Right atrium auricular region (tissue), 2 donors: ENCODE measurements at regions not wholly inside any gene's neighbourhood (a gene's known extent, or its start where the extent isn't known, plus 50 kb on each side); places are given as distances from the start of the nearest gene placed in this dataset.
A peak's percentile ranks its signal among the peaks of the same experiment; 100 is the strongest.
"Not testable (repeated sequence)": the region's sequence is repeated elsewhere in the genome, so short reads cannot be mapped to it uniquely, and the experiment has no call there.

Source experiments
- DNase-seq: peaks from one replicate; pipeline ENCODE4 v3.0.0-alpha.2; 2019; ENCODE audit warnings: low spot score
- H3K27ac ChIP-seq, 2 donors: fragments of 200-600 bp; sonication (generic); 1 replicate in 1 of 2; 2 replicates in 1 of 2; pipeline ENCODE4 v1.5.1; 2016 to 2019
- H3K27me3 ChIP-seq, 2 donors: fragments of 200-600 bp; sonication (generic); one replicate each; pipeline versions ENCODE4 v1.5.1 to v1.6.0; 2017 to 2019
- H3K36me3 ChIP-seq: fragments of 200-600 bp; sonication (generic); one replicate; pipeline ENCODE4 v1.5.1; 2016
- H3K4me1 ChIP-seq, 2 donors: fragments of 200-600 bp; sonication (generic); one replicate each; pipeline versions ENCODE4 v1.5.1 to v1.6.0; 2017 to 2019
- H3K4me3 ChIP-seq, 2 donors: fragments of 200-600 bp; sonication (generic); 1 replicate in 1 of 2; 2 replicates in 1 of 2; pipeline ENCODE4 v1.5.1; 2017 to 2019; ENCODE audit warnings: mild to moderate bottlenecking in 1 of 2, moderate library complexity in 1 of 2
- H3K9me3 ChIP-seq, 2 donors: fragments of 200-600 bp; sonication (generic); one replicate each; pipeline ENCODE4 v1.5.1; 2019
- TF ChIP-seq, protein P1 (sequence below), 2 donors: fragments of 200-600 bp; sonication (generic); IDR thresholded peaks; one replicate each; pipeline ENCODE4 v1.5.1; 2019; ENCODE audit warnings: antibody characterized with exemption in 2 of 2

DNA sequence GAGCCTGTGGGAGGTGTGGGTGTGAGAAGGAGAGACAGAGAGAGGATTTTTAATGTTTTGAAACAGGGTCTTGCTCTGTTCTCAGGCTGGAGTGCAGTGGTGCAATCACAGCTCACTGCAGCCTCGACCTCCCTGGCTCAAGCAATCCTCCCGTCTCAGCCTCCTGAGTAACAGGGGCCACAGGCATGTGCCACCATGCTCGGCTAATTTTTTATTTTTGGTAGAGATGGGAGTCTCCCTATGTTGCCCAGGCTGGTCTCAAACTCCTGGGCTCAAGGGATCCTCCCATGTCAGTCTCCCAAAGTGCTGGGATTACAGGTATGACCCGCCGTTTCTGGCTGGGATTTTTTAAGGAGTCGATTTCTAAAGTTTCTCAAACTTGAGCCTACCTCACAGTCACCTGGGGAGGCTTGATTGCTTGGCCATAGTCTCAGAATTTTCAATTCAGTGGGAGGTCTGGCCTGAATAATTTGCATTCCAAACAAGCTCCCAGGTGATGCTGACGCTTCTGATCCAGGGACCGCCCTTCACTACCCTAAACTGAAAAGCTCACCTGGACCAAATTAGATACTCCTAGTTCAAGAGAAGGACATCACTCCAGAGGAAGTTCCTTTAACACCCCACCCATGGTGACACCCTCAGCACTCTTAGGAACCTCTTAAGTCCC, 70.8 kb upstream of the SLC1A4 start:
- peak overlapping the region in 1 of 2 donors; percentile 44 for H3K4me3 ChIP-seq
- no peaks in the 10 kb centered on the region for H3K36me3 ChIP-seq
- DNase-seq, result no peak
- no peaks in the 10 kb centered on the region for H3K27me3 ChIP-seq
- peak overlapping the region; percentile 17 to 28 for H3K27ac ChIP-seq
- H3K9me3 ChIP-seq, result no peaks in the 10 kb centered on the region
- TF ChIP-seq, protein P1, sequence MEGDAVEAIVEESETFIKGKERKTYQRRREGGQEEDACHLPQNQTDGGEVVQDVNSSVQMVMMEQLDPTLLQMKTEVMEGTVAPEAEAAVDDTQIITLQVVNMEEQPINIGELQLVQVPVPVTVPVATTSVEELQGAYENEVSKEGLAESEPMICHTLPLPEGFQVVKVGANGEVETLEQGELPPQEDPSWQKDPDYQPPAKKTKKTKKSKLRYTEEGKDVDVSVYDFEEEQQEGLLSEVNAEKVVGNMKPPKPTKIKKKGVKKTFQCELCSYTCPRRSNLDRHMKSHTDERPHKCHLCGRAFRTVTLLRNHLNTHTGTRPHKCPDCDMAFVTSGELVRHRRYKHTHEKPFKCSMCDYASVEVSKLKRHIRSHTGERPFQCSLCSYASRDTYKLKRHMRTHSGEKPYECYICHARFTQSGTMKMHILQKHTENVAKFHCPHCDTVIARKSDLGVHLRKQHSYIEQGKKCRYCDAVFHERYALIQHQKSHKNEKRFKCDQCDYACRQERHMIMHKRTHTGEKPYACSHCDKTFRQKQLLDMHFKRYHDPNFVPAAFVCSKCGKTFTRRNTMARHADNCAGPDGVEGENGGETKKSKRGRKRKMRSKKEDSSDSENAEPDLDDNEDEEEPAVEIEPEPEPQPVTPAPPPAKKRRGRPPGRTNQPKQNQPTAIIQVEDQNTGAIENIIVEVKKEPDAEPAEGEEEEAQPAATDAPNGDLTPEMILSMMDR (IDR thresholded peaks at IDR 0.05), result no peak
- H3K4me1 ChIP-seq, result peaks cover 0 to 6% of the 10 kb centered on the region in 2 donors

DNA sequence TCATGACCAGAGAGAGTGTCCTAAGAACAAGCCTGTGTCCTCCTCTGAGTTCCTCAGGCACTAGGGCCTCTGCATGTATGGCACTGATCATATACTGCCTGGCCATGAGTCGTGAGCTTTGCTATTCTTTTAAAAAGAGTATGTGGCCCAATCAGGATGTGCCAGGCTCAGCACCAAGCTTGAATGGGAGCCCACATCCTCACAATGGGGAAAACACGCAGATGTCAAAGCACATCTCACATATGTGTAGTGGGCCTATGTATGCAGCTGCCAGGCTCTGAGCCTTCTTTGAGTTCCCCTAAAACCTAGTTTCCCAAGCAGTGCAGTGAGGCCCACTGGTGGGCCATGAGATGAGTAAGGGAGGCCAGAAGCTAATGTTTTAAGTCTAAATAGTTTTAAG, 69.9 kb upstream of the SLC1A4 start:
- H3K9me3 ChIP-seq, result no peaks in the 10 kb centered on the region
- no peaks in the 10 kb centered on the region for H3K36me3 ChIP-seq
- TF ChIP-seq, protein P1 (IDR thresholded peaks at IDR 0.05), result no peak
- no peak for DNase-seq
- peaks cover 0 to 6% of the 10 kb centered on the region in 2 donors for H3K4me1 ChIP-seq
- H3K4me3 ChIP-seq, result no peak overlapping the region
- no peak overlapping the region for H3K27ac ChIP-seq
- H3K27me3 ChIP-seq, result no peaks in the 10 kb centered on the region

DNA sequence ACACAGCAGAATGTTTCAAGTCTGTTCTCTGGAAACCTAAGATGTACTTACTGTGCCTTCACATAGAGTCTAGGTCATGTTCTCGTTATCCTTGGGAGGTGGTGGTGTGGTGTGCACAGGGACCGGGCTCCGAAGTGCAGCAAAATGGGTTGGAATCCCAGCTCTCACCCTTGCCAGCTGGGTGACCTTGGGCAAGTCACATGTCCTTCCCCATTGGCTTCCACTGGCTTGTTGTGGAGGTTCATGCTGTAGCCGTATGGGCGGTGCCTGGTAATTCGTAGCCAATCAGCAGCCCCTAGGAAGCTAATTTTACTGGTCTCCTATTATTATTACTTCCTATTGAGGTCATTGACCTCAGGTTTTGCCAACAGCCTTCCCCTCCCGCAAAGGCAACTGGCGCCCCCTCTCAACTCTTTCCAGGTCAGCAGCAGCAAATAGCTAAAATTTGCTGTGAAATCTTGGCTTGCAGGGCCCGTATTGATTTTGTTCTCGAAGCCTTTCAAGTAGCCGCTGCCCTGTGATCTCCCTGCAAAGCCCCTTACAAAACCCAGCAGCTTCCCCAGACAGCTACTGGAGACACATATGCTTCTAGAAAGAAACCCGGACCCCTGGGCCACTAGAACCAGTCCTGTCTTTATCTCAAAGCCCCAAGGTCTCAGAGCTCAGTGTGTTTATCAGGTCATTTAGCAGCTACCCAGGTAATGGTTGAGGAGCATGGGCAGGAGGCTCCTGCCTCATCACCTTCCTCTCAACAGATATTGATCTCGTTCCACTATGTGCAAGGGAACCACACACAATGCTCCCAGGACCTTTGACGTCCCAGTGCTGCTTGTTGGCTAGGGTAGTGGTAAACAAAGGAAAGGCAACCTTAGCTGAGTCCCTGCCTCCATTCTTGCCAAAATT, 66.5 kb upstream of the SLC1A4 start:
- TF ChIP-seq, protein P1 (IDR thresholded peaks at IDR 0.05), result no peak
- no peak for DNase-seq
- no peaks in the 10 kb centered on the region for H3K36me3 ChIP-seq

DNA sequence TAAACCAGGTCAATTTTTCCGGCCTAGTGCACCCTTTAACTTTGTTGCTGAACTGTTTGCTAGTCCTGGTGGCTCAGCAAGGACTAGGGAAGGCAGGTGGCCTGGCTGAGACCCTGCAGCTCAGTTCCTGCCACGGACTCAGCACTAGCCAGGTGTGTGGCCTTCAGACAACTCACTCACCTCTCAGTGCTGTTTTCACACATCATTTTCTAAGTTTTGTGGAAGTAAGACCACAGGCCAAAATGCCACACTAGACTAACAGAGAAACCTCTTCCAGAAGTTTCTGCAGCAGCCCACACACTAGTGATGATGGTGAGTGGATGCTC, 65.9 kb upstream of the SLC1A4 start:
- no peaks in the 10 kb centered on the region for H3K4me1 ChIP-seq
- TF ChIP-seq, protein P1 (IDR thresholded peaks at IDR 0.05), result no peak
- H3K4me3 ChIP-seq, result no peak overlapping the region
- no peak overlapping the region for H3K27ac ChIP-seq
- DNase-seq, result no peak
- no peaks in the 10 kb centered on the region for H3K36me3 ChIP-seq
- no peaks in the 10 kb centered on the region for H3K27me3 ChIP-seq
- H3K9me3 ChIP-seq, result peaks cover 0 to 7% of the 10 kb centered on the region in 2 donors

More for the DNA sequence above, 66.5 kb upstream of the SLC1A4 start:
- Histone ChIP-seq H3K27ac (no peak overlapping the region), H3K4me3 (no peak overlapping the region), H3K27me3 (no peaks in the 10 kb centered on the region), H3K4me1 (peaks cover 0 to 6% of the 10 kb centered on the region in 2 donors), H3K9me3 (peaks cover 0 to 7% of the 10 kb centered on the region in 2 donors)

GRCh38 chr2:64924170-64924934, 64.8 kb upstream of the SLC1A4 start:
- no peaks in the 10 kb centered on the region for H3K27me3 ChIP-seq
- TF ChIP-seq, protein P1 (IDR thresholded peaks at IDR 0.05), result no peak
- peaks cover 0 to 7% of the 10 kb centered on the region in 2 donors for H3K9me3 ChIP-seq
- H3K4me3 ChIP-seq, result no peak overlapping the region
- no peaks in the 10 kb centered on the region for H3K36me3 ChIP-seq
- no peak for DNase-seq
- H3K4me1 ChIP-seq, result no peaks in the 10 kb centered on the region
- H3K27ac ChIP-seq, result no peak overlapping the region

DNA sequence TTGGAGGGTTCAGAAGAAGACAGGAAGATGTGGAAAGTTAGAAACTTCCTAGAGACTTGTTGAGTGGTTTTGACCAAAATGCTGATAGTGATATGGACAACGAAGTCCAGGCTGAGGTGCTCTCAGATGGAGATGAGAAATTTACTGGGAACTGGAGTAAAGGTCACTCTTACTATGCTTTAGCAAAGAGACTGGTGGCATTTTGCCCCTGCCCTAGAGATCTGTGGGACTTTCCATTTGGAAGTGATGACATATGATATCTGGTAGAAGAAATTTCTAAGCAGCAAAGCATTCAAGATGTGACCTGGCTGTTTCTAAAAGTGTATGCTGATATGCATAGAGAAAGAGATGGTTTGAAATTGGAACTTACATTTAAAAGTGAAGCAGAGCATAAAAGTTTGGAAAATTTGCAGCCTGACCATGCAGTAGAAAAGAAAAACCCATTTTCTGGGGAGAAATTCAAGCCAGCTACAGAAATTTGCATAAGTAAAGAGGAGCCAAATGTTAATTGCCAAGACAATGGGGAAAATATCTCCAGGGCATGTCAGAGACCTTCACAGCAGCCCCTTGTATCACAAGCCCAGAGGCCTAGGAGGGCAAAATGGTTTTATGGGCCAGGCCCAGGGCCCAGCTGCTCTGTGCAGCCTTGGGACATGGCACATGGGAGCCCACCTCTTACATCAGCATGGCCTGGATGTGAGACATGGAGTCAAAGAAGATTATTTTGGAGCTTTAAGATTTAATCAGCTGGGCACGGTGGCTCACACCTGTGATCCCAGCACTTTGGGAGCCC, 63.1 kb upstream of the SLC1A4 start:
- H3K9me3 ChIP-seq, H3K27me3 ChIP-seq, DNase-seq, H3K27ac ChIP-seq, H3K4me3 ChIP-seq, H3K36me3 ChIP-seq, H3K4me1 ChIP-seq: not testable (repeated sequence)
